Type B pancreatic cell (in vitro differentiated cells): ENCODE measurements at regions not wholly inside any gene's neighbourhood (a gene's known extent, or its start where the extent isn't known, plus 50 kb on each side); places are given as distances from the start of the nearest gene placed in this dataset.
A peak's percentile ranks its signal among the peaks of the same experiment; 100 is the strongest.

Experiments
- DNase-seq: peaks from one replicate; pipeline ENCODE4 v3.0.0; 2021; ENCODE audit warnings: mixed read lengths; ENCODE audit not compliant: unreplicated experiment; ENCODE audit errors: extremely low spot score
- H3K27ac Mint-ChIP-seq: 2 replicates; pipeline ENCODE4 v1.8.0; 2021; ENCODE audit warnings: mild to moderate bottlenecking, mixed read lengths
- H3K27me3 Mint-ChIP-seq: 2 replicates; pipeline ENCODE4 v1.8.0; 2021; ENCODE audit warnings: mixed read lengths
- H3K36me3 Mint-ChIP-seq: 2 replicates; pipeline ENCODE4 v1.8.0; 2021; ENCODE audit warnings: mixed read lengths
- H3K4me1 Mint-ChIP-seq: one replicate; pipeline ENCODE4 v1.8.0; 2021; ENCODE audit warnings: mixed read lengths; ENCODE audit not compliant: unreplicated experiment
- H3K4me3 Mint-ChIP-seq: 2 replicates; pipeline ENCODE4 v1.8.0; 2021; ENCODE audit warnings: mild to moderate bottlenecking, mixed read lengths
- H3K9me3 Mint-ChIP-seq: 2 replicates; pipeline ENCODE4 v1.8.0; 2021; ENCODE audit warnings: mixed read lengths
- TF ChIP-seq, protein P1 (sequence below): fragments of 200-600 bp; sonication (generic); conservative IDR thresholded peaks from 2 replicates; pipeline ENCODE4 v1.5.0; 2021; ENCODE audit warnings: antibody characterized with exemption, mild to moderate bottlenecking

- TF ChIP-seq, protein P1, sequence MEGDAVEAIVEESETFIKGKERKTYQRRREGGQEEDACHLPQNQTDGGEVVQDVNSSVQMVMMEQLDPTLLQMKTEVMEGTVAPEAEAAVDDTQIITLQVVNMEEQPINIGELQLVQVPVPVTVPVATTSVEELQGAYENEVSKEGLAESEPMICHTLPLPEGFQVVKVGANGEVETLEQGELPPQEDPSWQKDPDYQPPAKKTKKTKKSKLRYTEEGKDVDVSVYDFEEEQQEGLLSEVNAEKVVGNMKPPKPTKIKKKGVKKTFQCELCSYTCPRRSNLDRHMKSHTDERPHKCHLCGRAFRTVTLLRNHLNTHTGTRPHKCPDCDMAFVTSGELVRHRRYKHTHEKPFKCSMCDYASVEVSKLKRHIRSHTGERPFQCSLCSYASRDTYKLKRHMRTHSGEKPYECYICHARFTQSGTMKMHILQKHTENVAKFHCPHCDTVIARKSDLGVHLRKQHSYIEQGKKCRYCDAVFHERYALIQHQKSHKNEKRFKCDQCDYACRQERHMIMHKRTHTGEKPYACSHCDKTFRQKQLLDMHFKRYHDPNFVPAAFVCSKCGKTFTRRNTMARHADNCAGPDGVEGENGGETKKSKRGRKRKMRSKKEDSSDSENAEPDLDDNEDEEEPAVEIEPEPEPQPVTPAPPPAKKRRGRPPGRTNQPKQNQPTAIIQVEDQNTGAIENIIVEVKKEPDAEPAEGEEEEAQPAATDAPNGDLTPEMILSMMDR = no peak
- H3K4me1 Mint-ChIP-seq = peaks cover 5% of the 10 kb centered on the region
- DNase-seq = no peak
- no peaks in the 10 kb centered on the region for H3K36me3 Mint-ChIP-seq
- H3K9me3 Mint-ChIP-seq = no peaks in the 10 kb centered on the region
- peaks cover 12% of the 10 kb centered on the region for H3K27me3 Mint-ChIP-seq
- H3K27ac Mint-ChIP-seq = no peak overlapping the region
- no peak overlapping the region for H3K4me3 Mint-ChIP-seq
Observed at GRCh38 chr18:78743078-78743477, 236.5 kb upstream of the SALL3 start.

- no peak overlapping the region for H3K27ac Mint-ChIP-seq
- H3K27me3 Mint-ChIP-seq = peaks cover 12% of the 10 kb centered on the region
- H3K4me1 Mint-ChIP-seq = no peaks in the 10 kb centered on the region
- peak; percentile 52 for DNase-seq
- H3K4me3 Mint-ChIP-seq = no peak overlapping the region
- H3K36me3 Mint-ChIP-seq = no peaks in the 10 kb centered on the region
- TF ChIP-seq, protein P1 = no peak
- H3K9me3 Mint-ChIP-seq = no peaks in the 10 kb centered on the region
Observed at GRCh38 chr18:78751664-78752063, 228.0 kb upstream of the SALL3 start.

- TF ChIP-seq, protein P1 = no peak
- no peaks in the 10 kb centered on the region for H3K36me3 Mint-ChIP-seq
- peaks cover 12% of the 10 kb centered on the region for H3K27me3 Mint-ChIP-seq
- H3K4me3 Mint-ChIP-seq = no peak overlapping the region
- H3K4me1 Mint-ChIP-seq = no peaks in the 10 kb centered on the region
- peak; percentile 53 for DNase-seq
- H3K27ac Mint-ChIP-seq = no peak overlapping the region
- H3K9me3 Mint-ChIP-seq = no peaks in the 10 kb centered on the region
Observed at GRCh38 chr18:78753240-78753639, 226.4 kb upstream of the SALL3 start.

GRCh38 chr18:78754311-78755043 is 225.1 kb upstream of the SALL3 start:
- no peaks in the 10 kb centered on the region for H3K4me1 Mint-ChIP-seq
- H3K27ac Mint-ChIP-seq = no peak overlapping the region
- H3K4me3 Mint-ChIP-seq = no peak overlapping the region
- peak; percentile 62 for DNase-seq
- H3K36me3 Mint-ChIP-seq = no peaks in the 10 kb centered on the region
- no peaks in the 10 kb centered on the region for H3K9me3 Mint-ChIP-seq
- TF ChIP-seq, protein P1 = no peak
- peaks cover 15% of the 10 kb centered on the region for H3K27me3 Mint-ChIP-seq

GRCh38 chr18:78757014-78757413 is 222.6 kb upstream of the SALL3 start:
- H3K27ac Mint-ChIP-seq = no peak overlapping the region
- no peaks in the 10 kb centered on the region for H3K36me3 Mint-ChIP-seq
- no peaks in the 10 kb centered on the region for H3K9me3 Mint-ChIP-seq
- H3K27me3 Mint-ChIP-seq = peaks cover 22% of the 10 kb centered on the region
- DNase-seq = no peak
- H3K4me1 Mint-ChIP-seq = no peaks in the 10 kb centered on the region
- no peak overlapping the region for H3K4me3 Mint-ChIP-seq
- TF ChIP-seq, protein P1 = no peak

DNA sequence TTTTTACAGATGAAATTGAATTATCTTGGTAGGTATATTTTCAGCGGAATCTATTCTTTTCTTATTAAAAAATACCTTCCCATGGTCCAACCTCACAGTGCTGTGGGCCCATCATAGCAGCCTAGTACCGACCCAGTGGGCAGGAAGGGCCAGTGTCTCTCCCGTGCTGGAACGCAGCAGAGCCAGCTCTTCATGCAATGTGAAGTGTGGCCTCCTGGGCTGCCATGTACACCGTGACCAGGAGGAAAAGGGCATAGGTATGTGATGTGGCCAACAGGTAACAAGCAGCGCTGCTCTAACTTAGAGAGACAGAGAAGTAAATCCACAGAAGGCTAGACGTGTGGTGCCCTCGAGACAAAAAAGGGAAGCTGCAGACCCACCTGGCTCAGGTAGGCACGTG is 221.1 kb upstream of the SALL3 start:
- TF ChIP-seq, protein P1 = no peak
- Mint-ChIP-seq H3K36me3 (no peaks in the 10 kb centered on the region), H3K27me3 (peaks cover 27% of the 10 kb centered on the region), H3K4me1 (no peaks in the 10 kb centered on the region), H3K4me3 (no peak overlapping the region), H3K27ac (no peak overlapping the region), H3K9me3 (no peaks in the 10 kb centered on the region)
- peak; percentile 31 for DNase-seq
